HEK293 (cell line): ENCODE measurements at regions not wholly inside any gene's neighbourhood (a gene's known extent, or its start where the extent isn't known, plus 50 kb on each side); places are given as distances from the start of the nearest gene placed in this dataset.
"Not testable (repeated sequence)": the region's sequence is repeated elsewhere in the genome, so short reads cannot be mapped to it uniquely, and the experiment has no call there.

ENCODE experiments used
- ZNF843 ChIP-seq: fragments of 450-650 bp; formaldehyde crosslinking; IDR thresholded peaks from 2 replicates; pipeline ENCODE4 v1.5.1; 2016; ENCODE audit warnings: missing biosample characterization, missing genetic modification characterization
- TF ChIP-seq, protein P1 (sequence below): IDR thresholded peaks from 2 replicates; pipeline ENCODE4 v1.6.1; 2011; ENCODE audit warnings: mild to moderate bottlenecking, low read depth, low read length, borderline replicate concordance
- TF ChIP-seq, protein P2 (sequence below): fragments of 450-650 bp; formaldehyde crosslinking; IDR thresholded peaks from 2 replicates; pipeline ENCODE4 v1.5.1; 2016; ENCODE audit warnings: missing biosample characterization, missing genetic modification characterization

DNA sequence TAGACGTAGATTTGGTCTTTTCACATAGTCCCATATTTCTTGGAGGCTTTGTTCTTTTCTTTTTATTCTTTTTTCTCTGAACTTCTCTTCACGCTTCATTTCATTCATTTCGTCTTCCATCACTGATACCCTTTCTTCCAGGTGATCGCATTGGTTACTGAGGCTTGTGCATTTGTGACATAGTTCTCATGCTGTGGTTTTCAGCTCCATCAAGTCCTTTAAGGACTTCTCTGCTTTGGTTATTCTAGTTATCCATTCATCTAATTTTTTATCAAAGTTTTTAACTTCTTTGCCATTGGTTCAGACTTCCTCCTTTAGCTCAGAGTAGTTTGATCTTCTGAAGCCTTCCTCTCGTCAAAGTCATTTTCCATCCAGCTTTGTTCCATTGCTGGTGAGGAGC is 125.8 kb downstream of the PRL start:
- TF ChIP-seq ZNF843 (tag by site-specific recombination), result not testable (repeated sequence)
- TF ChIP-seq, protein P1, sequence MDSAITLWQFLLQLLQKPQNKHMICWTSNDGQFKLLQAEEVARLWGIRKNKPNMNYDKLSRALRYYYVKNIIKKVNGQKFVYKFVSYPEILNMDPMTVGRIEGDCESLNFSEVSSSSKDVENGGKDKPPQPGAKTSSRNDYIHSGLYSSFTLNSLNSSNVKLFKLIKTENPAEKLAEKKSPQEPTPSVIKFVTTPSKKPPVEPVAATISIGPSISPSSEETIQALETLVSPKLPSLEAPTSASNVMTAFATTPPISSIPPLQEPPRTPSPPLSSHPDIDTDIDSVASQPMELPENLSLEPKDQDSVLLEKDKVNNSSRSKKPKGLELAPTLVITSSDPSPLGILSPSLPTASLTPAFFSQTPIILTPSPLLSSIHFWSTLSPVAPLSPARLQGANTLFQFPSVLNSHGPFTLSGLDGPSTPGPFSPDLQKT, result not testable (repeated sequence)
- TF ChIP-seq, protein P2, sequence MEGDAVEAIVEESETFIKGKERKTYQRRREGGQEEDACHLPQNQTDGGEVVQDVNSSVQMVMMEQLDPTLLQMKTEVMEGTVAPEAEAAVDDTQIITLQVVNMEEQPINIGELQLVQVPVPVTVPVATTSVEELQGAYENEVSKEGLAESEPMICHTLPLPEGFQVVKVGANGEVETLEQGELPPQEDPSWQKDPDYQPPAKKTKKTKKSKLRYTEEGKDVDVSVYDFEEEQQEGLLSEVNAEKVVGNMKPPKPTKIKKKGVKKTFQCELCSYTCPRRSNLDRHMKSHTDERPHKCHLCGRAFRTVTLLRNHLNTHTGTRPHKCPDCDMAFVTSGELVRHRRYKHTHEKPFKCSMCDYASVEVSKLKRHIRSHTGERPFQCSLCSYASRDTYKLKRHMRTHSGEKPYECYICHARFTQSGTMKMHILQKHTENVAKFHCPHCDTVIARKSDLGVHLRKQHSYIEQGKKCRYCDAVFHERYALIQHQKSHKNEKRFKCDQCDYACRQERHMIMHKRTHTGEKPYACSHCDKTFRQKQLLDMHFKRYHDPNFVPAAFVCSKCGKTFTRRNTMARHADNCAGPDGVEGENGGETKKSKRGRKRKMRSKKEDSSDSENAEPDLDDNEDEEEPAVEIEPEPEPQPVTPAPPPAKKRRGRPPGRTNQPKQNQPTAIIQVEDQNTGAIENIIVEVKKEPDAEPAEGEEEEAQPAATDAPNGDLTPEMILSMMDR (tag by site-specific recombination), result not testable (repeated sequence)
